ENCODE measurements at regions not wholly inside any gene's neighbourhood (a gene's known extent, or its start where the extent isn't known, plus 50 kb on each side); places are given as distances from the start of the nearest gene placed in this dataset.
"Not testable (repeated sequence)": the region's sequence is repeated elsewhere in the genome, so short reads cannot be mapped to it uniquely, and the experiment has no call there.

DNA sequence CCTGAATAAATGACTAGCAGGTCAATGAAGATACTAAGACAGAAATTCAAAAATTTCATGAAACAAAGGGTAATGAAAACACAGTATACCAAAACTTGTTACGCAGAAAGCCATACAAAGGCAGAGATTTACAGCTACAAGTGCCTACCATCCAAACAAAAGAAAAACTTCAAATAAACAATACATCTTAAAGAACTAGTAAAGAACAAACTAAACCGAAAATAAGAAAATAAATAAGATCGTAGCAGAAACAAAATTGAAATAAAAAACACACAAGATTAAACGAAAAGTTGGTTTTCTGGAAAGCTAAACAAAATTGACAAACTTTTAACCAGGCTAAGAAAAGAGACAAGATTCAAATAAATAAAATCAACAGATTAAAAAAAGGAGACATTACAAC lies 51.5 kb downstream of the VPREB1 start:
- not testable (repeated sequence) for DNase-seq, H3K9me3 ChIP-seq, H3K4me3 ChIP-seq, H3K36me3 ChIP-seq, H3K27me3 ChIP-seq

DNA sequence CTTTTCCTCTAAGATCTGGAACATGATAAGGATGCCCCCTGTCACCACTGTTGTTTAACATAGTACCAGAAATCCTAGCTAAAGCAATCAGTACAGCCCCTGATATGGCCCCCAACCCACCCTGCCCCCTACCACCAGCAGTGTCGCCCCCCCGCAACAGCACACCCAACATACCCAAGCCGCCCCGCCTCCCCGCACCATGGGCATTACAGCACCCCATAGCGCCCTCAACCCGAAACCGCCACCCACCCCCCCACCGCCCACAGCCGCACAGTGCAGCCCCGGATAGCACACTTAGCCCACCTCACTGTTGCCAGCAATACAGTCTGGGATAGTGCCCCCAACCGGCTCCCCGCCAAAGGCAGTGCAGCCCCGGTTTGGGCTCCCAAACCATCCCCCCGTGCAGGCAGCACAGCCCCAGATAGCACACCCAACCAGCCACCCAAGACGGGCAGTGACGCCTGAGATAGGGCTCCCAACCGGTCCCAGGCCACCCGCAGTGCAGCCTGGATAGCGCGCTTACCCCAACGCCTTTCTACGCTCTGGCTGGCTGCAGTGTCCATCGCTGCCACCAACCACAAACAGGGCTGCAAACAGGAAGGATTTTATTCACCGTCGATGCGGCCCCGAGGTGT lies 52.7 kb downstream of the VPREB1 start:
- not testable (repeated sequence) for H3K27me3 ChIP-seq, H3K36me3 ChIP-seq, H3K9me3 ChIP-seq, DNase-seq
- peak overlapping the region; percentile 98 for H3K4me3 ChIP-seq

DNA sequence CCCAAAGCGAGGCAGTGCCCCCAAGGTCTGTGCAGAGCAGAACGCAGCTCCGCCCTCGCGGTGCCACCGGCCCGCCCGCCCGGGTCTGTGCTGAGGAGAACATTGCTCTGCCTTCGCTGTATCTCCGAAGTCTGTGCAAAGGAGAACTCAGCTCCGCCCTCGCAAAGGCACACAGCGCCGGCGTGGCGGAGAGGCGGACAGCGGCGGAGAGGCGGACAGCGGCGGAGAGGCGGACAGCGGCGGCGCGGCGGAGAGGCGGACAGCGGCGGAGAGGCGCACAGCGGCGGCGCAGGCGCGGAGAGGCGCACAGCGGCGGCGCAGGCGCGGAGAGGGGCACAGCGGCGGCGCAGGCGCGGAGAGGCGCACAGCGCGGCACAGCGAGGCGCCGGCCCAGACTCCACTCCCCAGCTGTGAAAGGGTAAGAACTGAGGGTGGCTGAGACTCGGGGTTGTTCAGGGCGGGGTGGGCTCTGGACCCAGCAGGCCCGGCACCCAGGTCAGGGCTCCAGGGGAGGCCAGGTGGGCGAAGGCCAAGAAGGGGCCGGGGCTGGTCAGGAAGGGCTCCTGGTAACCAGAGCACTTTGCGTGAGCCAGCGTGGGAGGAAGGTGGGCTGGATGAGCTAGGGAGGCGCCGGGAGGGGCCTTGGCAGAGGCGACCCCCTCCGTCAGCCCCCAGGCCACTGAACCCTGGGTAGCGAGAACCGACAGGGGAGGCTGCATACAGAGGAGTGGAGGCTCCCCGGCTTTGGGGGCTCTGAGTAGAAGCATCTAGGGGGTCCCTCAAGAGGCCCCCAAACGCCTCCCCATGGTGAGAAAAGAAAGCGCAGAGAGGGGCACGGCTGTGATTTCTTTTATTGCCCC lies 53.4 kb downstream of the VPREB1 start:
- not testable (repeated sequence) for H3K36me3 ChIP-seq
- peak; percentile 60 for DNase-seq
- peak overlapping the region; percentile 98 for H3K4me3 ChIP-seq

DNA sequence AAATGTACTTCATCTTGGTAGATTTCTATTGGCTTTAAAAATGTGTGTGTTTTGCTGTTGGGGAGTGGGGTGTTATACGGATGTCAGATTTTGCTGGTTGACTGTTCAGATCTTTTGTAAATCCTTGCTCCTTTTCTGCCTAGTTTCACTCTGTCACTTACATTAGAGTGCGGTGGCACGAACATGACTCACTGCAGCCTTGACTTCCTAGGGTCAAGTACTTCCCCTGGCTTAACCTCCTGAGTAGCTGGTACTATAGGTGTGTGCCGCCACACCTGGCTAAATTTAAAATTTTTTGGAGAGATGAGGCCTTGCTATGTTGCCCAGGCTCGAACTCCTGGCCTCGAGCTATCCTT lies 54.0 kb downstream of the VPREB1 start:
- H3K36me3 ChIP-seq, H3K9me3 ChIP-seq, H3K27me3 ChIP-seq: not testable (repeated sequence)
- DNase-seq, result peak; percentile 12
- peak overlapping the region; percentile 98 for H3K4me3 ChIP-seq

More for the DNA sequence above, 53.4 kb downstream of the VPREB1 start:
- H3K9me3 ChIP-seq, H3K27me3 ChIP-seq: not testable (repeated sequence)

DNA sequence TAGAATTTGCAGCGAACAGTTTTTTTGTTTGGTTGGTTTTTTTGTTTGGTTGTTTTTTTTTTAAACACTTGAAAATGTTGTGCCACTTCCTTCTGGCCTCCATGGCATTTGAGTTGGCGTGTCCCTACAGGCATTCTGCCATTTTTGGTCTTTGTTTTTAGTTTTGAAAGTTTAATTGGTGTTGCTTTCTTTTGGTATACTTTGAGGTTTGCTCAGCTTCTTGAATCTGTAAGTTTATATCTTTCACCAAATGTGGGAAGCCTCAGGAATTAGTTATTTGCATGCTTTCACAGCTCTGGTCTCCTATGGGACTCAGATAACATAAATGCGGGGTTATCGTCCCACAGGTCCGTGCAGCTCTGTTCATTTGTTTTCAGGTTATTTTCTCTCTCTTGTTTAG lies 55.9 kb downstream of the VPREB1 start:
- not testable (repeated sequence) for H3K9me3 ChIP-seq, DNase-seq, H3K27me3 ChIP-seq, H3K36me3 ChIP-seq, H3K4me3 ChIP-seq

DNA sequence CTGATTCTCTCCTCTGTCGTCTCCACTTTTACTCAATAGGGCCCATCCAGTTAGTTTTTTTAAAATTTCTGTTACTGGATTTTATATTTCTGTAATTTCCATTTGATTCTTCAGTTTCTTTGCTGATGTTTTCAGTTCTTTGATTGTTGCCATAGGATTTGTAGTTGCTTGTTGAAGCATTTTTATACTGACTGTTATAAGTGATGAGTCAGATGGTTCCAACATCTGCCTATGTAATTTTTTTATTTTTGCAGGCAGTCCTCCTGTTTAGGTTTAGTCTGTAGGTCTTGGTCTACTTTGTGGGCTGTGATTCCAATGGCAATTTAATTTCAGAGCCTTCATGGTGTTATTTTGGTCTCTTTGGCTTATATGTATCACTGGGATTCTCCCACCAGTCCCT lies 56.4 kb downstream of the VPREB1 start:
- not testable (repeated sequence) for H3K27me3 ChIP-seq, H3K36me3 ChIP-seq, DNase-seq, H3K9me3 ChIP-seq, H3K4me3 ChIP-seq

DNA sequence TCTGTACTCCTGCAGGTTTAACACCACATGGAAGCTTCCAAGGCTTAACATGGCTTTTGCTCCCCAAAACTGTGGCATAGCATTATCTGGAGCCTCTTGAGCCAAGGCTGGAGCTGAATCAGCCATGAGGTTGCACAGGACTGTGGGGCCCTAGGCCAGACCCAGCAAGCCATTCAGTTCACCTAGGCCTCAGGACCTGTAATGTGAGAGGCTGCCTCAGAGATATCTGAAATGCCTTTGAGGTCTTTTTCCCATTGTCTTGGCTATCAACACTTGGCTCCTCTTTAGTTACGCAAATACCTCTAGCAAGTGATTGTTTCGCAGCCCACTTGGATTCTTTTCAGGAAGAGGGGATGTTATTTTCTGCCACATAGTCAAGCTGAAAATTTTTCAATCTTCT lies 72.0 kb downstream of the VPREB1 start:
- Histone ChIP-seq H3K9me3 (no peaks in the 10 kb centered on the region), H3K27me3 (no peaks in the 10 kb centered on the region), H3K4me3 (no peak overlapping the region), H3K36me3 (peaks cover 4% of the 10 kb centered on the region)
- DNase-seq, result no peak

DNA sequence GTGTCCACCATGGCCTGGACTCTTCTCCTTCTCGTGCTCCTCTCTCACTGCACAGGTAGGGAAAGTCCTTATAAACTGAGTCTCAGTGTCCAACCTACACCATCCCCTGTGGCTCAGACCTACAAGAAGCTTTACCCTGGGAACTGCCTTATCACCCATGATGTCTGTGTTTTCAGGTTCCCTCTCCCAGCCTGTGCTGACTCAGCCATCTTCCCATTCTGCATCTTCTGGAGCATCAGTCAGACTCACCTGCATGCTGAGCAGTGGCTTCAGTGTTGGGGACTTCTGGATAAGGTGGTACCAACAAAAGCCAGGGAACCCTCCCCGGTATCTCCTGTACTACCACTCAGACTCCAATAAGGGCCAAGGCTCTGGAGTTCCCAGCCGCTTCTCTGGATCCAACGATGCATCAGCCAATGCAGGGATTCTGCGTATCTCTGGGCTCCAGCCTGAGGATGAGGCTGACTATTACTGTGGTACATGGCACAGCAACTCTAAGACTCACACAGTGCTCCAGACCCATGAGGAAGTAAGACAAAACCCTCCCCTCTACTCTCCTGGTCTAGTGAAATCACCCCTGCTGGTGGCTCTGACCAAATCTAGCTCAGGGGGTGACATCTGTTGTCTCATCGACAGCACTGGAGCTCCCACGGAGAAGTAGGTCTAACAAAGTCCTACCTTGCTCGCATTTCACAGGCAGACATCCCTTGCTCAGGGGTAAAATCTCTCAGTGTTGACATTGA lies 74.3 kb downstream of the VPREB1 start:
- DNase-seq, result no peak
- Histone ChIP-seq H3K27me3 (no peaks in the 10 kb centered on the region), H3K4me3 (no peak overlapping the region), H3K36me3 (peaks cover 4% of the 10 kb centered on the region), H3K9me3 (no peaks in the 10 kb centered on the region)

DNA sequence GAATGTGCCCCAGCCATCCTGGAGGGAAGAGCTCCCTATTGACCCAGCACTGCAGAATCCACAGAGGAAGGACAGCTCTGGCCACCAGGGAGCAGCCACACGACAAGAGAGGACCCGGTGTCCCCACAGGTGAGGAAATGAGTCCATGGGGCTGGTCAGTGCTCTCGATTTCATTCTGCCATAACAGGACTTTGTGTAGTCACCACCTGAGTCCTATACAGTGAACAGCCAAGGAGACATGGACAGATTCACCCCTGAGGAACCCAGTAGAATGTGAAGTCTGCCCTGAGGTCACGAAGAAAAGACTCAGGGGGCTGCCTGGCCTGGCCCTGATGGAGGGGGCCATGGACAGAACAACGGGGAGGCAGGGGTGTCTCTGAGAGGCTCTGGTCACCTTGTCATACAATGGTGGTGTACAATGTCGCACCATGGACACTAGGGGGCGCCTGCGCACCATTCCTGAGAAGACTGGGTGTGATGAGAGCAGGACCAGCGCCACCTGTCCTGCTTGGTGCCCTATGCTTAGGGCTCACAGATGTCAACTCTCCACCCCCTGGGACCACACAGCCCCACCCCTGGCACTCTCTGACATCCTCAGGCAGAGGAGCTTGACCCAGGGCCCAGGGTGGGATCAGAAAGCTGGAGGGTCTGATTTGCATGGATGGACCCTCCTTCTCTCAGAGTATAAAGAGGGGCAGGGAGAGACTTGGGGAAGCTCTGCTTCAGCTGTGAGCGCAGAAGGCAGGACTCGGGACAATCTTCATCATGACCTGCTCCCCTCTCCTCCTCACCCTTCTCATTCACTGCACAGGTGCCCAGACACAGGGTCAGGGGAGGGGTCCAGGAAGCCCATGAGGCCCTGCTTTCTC lies 77.4 kb downstream of the VPREB1 start:
- H3K27me3 ChIP-seq, H3K36me3 ChIP-seq, H3K9me3 ChIP-seq, H3K4me3 ChIP-seq: not testable (repeated sequence)
- DNase-seq, result peak; percentile 54

DNA sequence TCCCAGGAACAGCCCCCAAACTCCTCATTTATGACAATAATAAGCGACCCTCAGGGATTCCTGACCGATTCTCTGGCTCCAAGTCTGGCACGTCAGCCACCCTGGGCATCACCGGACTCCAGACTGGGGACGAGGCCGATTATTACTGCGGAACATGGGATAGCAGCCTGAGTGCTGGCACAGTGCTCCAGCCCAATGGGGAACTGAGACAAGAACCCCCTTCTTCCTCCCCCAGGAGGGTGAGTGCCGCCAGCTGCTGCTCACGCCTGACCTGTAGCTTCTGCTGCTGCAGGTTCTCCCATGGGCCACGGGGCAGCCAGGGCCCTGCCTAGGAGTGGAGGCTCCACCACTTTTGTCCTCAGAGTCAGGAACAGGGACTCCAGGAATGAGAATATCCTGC lies 78.2 kb downstream of the VPREB1 start:
- Histone ChIP-seq H3K9me3 (no peaks in the 10 kb centered on the region), H3K36me3 (peaks cover 4% of the 10 kb centered on the region), H3K27me3 (no peaks in the 10 kb centered on the region), H3K4me3 (no peak overlapping the region)
- no peak for DNase-seq

DNA sequence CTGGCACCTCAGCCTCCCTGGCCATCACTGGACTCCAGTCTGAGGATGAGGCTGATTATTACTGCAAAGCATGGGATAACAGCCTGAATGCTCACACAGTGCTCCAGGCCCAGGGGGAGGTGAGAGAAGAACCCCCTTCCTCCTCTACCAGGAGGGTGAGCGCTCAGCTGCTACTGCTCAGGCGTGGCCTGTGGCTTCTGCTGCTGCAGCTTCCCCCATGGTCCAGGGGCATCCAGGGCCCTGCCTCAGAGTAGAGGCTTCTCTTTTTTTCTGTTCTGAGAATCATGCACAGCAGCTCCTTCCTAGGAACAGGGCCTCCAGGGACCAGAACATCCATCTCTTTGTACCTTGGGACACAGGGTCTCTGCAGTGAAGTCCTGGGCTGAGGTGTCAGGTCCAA lies 83.1 kb downstream of the VPREB1 start:
- H3K36me3 ChIP-seq, result no peaks in the 10 kb centered on the region
- H3K9me3 ChIP-seq, result peaks cover 4% of the 10 kb centered on the region; the same call in 1 of the 2 replicates
- no peak for DNase-seq
- H3K27me3 ChIP-seq, result peaks cover 18% of the 10 kb centered on the region
- no peak overlapping the region for H3K4me3 ChIP-seq

DNA sequence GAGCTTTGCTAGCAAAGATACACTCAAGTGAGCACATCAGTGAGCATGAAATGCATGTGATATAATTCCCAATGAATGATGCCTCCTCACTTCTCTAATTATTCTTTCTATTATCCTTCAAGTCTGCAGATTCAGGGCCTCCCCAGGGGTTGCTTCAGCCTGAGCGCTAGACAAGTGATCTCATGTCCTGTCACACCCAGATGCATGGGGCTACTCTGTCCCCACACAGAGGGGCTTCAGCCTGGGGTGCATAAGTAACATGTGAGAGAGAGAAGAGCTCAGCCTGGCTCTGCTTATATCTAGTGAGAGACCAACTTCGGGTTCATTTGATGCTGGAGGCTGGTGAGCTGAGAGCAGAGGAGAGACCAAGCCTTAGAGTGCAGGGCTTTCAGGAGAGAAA lies 85.2 kb downstream of the VPREB1 start:
- peaks cover 33% of the 10 kb centered on the region for H3K27me3 ChIP-seq
- H3K36me3 ChIP-seq, result no peaks in the 10 kb centered on the region
- DNase-seq, result no peak
- H3K9me3 ChIP-seq, result peaks cover 6% of the 10 kb centered on the region; the same call in 1 of the 2 replicates
- no peak overlapping the region for H3K4me3 ChIP-seq

DNA sequence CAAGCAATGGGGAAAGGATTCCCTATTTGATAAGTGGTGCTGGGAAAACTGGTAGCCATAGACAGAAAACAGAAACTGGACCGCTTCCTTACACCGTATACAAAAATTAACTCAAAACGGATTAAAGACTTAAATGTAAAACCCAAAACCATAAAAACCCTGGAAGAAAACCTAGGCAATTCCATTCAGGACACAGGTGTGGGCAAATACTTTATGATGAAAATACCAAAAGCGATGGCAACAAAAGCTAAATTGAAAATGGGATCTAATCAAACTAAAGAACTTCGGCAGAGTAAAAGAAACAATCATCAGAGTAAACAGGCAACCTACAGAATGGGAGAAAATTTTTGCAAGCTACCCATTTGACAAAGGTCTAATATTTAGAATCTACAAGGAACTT lies 91.1 kb downstream of the VPREB1 start:
- DNase-seq, H3K4me3 ChIP-seq, H3K36me3 ChIP-seq: not testable (repeated sequence)
- Histone ChIP-seq H3K27me3 (peaks cover 66% of the 10 kb centered on the region), H3K9me3 (peaks cover 17% of the 10 kb centered on the region; the same call in 1 of the 2 replicates)

DNA sequence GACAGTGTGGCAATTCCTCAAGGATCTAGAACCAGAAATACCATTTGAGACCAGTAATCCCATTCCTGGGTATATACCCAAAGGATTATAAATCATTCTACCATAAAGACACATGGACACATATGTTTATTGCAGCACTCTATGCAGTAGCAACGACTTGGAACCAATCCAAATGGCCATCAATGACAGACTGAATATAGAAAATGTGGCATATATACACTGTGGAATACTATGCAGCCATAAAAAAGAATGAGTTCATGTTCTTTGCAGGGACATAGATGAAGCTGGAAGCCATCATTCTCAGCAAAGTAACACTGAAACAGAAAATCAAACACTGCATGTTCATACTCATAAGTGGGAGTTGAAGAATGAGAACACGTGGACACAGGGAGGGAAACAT lies 91.7 kb downstream of the VPREB1 start:
- not testable (repeated sequence) for H3K4me3 ChIP-seq, DNase-seq, H3K36me3 ChIP-seq
- Histone ChIP-seq H3K27me3 (peaks cover 63% of the 10 kb centered on the region), H3K9me3 (peaks cover 17% of the 10 kb centered on the region; the same call in 1 of the 2 replicates)

DNA sequence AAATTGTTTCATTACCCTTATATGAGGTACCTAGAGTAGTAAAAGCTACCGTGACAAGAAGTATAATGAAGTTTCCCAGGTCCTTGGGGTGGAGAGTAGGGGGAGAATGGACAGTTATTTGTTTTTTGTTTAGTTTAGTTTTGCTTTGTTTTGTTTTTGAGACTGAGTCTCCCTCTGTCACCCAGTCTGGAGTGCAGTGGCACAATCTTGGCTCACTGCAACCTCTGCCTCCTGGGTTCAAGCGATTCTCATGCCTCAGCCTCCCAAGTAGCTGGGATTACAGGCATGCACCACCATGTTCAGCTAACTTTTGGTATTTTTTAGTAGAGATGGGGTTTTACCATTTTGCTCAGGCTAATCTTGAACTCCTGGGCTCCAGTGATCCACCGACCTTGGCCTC lies 94.2 kb downstream of the VPREB1 start:
- H3K36me3 ChIP-seq, DNase-seq, H3K4me3 ChIP-seq: not testable (repeated sequence)
- peaks cover 52% of the 10 kb centered on the region for H3K27me3 ChIP-seq
- peaks cover 10% of the 10 kb centered on the region; the same call in 1 of the 2 replicates for H3K9me3 ChIP-seq

DNA sequence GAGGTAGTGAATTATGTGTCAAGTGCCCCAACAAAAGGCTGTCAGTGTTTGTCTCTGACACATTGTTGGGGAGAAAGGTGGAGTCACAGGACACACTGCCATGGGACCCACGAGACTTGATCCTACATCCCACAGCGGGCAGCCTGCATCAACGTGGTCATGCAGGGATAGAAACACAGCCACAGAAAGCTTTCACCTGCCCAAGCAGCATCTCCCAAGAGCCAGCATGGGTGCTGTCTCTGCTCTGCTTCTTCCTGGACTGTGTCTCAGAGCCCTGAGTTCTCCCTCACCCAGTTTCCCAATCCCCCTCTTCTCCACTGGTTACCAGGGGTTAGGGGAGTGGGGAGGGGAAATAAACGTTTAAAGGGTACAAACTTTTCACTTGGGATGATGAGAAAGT lies 97.2 kb downstream of the VPREB1 start:
- Histone ChIP-seq H3K4me3 (no peak overlapping the region), H3K9me3 (no peaks in the 10 kb centered on the region; the same call in 1 of the 2 replicates), H3K36me3 (no peaks in the 10 kb centered on the region), H3K27me3 (peaks cover 29% of the 10 kb centered on the region)
- DNase-seq, result no peak
